GM12873 (cell line): ENCODE measurements at regions not wholly inside any gene's neighbourhood (a gene's known extent, or its start where the extent isn't known, plus 50 kb on each side); places are given as distances from the start of the nearest gene placed in this dataset.

Experiments used
- TF ChIP-seq, protein P1 (sequence below): IDR thresholded peaks from 2 replicates; pipeline ENCODE4 v1.5.1; 2012; ENCODE audit warnings: low read depth, mild to moderate bottlenecking, moderate library complexity, low read length, control low read depth; ENCODE audit not compliant: insufficient read depth; ENCODE audit errors: missing control alignments

DNA sequence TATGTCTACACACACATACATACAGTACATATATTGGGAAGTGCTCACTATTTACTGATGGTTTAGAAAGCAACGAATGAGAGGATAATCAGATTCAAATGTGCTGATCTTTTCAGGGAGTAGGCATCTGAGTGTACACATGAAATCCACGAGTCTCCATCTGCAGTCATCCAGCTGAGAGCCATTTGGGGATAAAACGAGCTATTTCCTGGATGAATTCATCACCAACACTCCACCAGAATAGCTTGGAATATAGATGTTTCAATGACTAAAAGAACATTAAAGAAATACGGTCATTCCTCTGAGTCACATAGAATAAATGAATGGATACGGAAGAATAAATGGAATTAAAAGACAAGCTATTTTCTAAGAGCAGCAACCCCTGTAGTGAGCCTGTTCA lies 721.6 kb upstream of the ARGLU1 start:
- TF ChIP-seq, protein P1, sequence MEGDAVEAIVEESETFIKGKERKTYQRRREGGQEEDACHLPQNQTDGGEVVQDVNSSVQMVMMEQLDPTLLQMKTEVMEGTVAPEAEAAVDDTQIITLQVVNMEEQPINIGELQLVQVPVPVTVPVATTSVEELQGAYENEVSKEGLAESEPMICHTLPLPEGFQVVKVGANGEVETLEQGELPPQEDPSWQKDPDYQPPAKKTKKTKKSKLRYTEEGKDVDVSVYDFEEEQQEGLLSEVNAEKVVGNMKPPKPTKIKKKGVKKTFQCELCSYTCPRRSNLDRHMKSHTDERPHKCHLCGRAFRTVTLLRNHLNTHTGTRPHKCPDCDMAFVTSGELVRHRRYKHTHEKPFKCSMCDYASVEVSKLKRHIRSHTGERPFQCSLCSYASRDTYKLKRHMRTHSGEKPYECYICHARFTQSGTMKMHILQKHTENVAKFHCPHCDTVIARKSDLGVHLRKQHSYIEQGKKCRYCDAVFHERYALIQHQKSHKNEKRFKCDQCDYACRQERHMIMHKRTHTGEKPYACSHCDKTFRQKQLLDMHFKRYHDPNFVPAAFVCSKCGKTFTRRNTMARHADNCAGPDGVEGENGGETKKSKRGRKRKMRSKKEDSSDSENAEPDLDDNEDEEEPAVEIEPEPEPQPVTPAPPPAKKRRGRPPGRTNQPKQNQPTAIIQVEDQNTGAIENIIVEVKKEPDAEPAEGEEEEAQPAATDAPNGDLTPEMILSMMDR = no peak

DNA sequence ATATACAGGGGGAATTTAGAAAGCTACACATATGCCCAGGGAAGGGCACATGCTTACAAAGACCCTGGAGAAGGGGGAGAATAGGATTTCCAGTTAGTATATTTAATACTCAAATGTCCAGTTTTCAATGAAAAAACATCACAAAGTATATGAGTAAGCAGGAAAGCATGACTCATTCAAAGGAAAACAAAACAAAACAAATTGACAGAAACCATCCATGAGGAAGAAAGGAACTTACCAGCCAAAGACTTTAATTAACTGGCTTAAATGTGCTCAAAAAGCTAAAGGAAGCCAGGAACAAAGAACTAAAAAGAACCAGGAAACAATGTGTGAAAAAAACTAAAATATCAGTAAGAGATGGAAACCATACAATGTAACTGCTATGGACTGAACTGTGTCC lies 716.2 kb upstream of the ARGLU1 start:
- TF ChIP-seq, protein P1 = no peak

DNA sequence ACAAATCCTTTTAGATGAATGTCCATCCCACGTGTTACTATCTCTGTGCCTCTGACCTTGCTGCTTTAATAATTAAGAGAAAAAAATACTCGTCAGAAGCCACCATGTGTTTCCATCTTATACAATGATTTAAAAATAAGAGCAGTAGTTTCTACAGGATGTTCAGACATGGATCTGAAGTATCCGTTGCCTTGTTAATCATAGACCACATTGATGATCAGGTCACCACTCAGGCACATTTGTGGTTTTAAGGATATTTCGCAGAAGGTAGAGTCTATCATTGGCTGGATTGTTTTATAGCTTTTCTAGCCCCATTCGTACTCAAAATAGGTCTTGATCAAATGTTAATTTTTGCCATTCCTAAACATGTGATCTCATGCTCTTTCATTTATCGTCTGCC lies 710.0 kb upstream of the ARGLU1 start:
- TF ChIP-seq, protein P1 = no peak

DNA sequence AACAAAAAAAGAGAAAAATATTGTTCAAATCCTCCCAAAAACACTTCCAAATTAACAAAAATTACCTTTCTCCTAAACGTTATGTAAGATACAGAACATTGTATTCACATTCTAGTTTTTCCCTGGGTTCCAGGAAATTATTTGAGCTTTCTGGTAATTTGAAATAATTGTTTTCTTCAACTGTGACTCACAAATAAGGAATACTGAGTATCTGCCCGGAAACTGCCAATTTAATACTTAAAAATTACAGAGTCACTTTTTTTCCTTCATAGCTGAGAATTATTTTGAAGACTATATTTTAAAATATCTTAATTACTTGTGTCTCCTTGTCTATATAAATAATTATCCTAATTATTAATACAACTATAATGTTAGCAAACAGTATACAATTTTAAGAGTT lies 709.0 kb upstream of the ARGLU1 start:
- TF ChIP-seq, protein P1 = no peak

DNA sequence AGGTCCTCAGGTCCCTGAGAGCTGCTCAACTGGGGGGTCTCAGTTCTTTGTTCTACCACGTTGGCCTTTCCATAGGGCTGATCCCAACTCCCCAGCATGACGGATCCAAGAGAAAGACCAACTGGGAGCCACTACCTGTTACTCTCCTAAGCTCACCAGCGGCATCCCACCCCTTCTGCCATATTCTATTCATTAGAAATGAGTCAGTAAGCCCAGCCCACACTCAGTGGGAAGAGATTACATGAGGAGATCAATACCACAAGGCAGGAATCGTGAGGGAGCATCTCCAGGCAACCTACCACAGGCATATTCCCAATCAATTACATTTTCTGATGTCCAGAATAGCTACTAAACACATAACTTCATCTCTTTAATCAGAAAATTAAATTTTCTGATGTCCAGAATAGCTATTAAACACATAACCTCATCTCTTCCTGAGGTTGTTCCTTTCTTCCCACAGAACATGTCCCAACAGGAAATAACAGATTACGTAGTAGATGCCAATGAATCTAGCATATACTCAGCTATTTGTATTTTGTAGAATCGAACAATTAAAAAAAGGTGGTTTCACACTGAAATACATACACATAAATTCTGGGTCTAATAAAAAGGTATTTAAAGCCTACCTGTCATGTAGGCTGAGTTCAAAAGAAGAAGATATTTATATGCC lies 708.1 kb upstream of the ARGLU1 start:
- TF ChIP-seq, protein P1 = no peak

DNA sequence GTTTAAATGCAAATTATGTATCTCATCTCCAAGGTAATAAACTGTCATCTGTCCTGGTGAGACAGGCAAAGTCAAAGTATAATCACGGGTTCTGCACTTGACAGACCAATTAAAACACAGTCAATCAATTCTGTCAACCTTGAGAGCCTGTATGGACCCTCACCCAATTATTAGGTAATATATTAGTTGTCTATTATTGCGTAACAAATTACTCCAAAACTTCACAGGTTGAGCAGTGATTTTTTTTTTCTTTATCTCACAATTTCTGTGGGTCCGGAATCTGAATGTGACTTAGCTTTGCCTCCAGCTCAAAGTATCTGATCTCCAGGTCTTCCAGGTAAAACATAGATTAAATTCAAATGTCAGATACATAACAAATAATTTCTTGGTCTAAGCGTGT lies 707.4 kb upstream of the ARGLU1 start:
- TF ChIP-seq, protein P1 = no peak

DNA sequence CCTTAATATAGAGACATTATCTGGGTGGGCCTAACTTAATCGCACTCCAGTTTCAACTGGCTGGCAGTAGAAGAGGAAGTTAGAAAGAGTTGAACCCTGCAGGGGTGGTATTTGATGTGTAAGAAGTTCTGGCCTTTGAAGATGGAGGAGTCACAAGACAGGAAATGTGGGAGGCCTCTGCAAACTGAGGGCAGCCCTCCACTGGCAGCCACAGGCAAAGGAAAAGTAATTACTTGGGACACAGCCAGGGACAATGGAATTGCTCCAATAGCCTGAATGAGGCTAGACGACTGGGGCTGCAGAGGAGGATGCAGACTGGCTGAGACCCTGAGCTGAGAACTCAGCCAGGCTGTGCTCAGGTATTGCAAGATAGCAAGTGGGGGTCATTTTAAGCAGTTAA lies 703.3 kb upstream of the ARGLU1 start:
- TF ChIP-seq, protein P1 = no peak
